Right kidney (tissue), 1 donor: ENCODE measurements at regions not wholly inside any gene's neighbourhood (a gene's known extent, or its start where the extent isn't known, plus 50 kb on each side); places are given as distances from the start of the nearest gene placed in this dataset.
"Not testable (repeated sequence)": the region's sequence is repeated elsewhere in the genome, so short reads cannot be mapped to it uniquely, and the experiment has no call there.

Source experiments
- DNase-seq: peaks from one replicate; pipeline ENCODE4 v3.0.0-alpha.2; 2016

DNA sequence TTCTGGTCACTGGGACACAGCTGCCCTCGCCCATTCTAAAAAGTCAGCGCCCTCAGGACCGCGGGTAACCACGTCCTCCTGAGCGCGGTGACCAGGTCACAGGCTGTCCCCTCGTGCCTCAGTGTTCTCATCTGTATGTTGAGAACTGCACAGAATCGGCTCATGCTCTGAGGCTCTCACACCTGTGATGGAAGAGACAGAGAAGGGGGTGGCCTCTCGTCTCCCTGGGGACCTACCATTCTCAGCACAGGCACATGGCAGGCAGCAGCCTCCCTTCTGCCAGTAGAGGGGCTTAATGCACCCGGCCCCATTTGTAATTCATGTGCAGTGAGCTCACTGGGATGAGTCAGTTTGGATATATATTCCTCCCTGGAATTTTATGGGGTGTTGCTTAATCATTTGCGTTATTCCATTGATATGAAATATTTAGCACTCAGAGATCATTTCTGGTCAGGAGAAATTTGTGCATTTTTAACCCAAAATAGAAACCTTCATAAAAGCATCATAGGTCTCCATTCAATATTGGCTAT, 51.9 kb upstream of the ROPN1B start:
- DNase-seq, result not testable (repeated sequence)

DNA sequence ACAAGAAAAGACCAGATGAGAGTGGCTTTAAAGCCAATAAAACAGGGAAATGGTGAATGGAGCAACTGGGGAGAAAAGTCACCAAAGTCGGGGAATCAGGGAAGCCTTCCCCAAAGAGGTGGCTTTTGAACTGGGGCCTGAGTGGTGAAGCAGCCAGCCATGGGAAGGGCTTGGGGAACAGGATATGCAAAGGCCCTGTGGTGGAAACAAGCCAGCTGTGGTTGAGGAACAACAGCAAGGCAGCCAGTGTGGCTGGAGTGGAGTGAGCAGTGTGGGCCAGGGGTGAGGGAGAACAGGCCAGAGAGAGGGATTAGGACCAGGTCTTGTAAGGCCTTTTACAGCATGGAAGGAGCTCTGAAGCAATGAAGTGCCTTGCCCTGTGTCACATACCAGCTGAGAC, 51.0 kb upstream of the ROPN1B start:
- not testable (repeated sequence) for DNase-seq

DNA sequence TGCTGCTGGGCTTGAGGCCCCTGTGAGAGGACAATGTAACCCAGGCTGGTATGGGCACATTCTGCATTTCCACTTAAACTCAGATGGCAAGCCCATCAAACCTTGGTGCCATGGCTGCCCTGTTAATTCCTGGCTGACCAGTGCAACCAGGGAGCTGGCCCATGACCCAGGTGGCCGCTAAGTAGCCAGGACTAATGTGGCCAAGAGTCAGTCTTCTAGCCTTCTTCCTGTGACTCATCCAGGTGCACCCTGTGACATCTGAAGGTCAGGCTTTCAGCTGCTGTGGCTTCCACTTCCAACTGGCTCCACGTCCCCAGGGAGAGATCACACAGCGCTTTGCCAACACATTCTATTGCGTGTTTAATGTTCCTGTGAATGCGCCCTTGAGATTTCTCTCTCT, 50.5 kb upstream of the ROPN1B start:
- DNase-seq, result not testable (repeated sequence)

DNA sequence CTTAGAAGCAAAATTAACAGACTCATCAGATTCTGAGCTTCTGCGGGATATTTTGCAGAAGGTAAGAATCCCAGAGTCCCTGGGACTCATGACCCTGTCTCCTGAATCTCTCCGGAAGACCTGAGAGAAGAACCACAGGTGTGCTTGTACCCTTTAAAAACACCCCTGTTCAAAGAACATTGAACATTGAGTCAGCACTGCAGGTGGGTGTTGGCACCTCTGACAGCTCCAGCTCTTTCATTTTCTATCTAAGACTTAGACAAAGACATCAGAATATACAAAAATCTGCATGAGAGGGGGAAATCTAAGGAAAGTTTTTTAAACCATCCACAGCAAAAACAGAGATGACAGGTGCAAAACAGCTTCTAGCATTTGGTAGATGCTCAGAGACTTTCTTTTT, 50.1 kb upstream of the ROPN1B start:
- DNase-seq, result not testable (repeated sequence)
